ENCODE measurements at regions not wholly inside any gene's neighbourhood (a gene's known extent, or its start where the extent isn't known, plus 50 kb on each side); places are given as distances from the start of the nearest gene placed in this dataset.

GRCh38 chr12:93001407-93001806, 72.3 kb upstream of the EEA1 start:
- no peak for TF ChIP-seq CTCF (IDR thresholded peaks at IDR 0.05)
- no peak for TF ChIP-seq POLR2A (IDR thresholded peaks at IDR 0.05)

Measured in uterus (tissue), 2 donors.